OCI-LY7 (cell line): ENCODE measurements at regions not wholly inside any gene's neighbourhood (a gene's known extent, or its start where the extent isn't known, plus 50 kb on each side); places are given as distances from the start of the nearest gene placed in this dataset.

Experiments
- EZH2phosphoT487 ChIP-seq: fragments of 200-600 bp; sonication (generic); IDR thresholded peaks from 2 replicates; pipeline ENCODE4 v1.6.1; 2018; ENCODE audit warnings: low read depth, borderline replicate concordance, mild to moderate bottlenecking, mixed run types, antibody characterized with exemption, low read length, moderate library complexity, mixed read lengths
- TF ChIP-seq, protein P1 (sequence below): fragments of 200-600 bp; sonication (generic); conservative IDR thresholded peaks from 2 replicates; pipeline ENCODE4 v1.5.1; 2014; ENCODE audit warnings: mild to moderate bottlenecking, antibody characterized with exemption, low read length, moderate library complexity, mixed read lengths

DNA sequence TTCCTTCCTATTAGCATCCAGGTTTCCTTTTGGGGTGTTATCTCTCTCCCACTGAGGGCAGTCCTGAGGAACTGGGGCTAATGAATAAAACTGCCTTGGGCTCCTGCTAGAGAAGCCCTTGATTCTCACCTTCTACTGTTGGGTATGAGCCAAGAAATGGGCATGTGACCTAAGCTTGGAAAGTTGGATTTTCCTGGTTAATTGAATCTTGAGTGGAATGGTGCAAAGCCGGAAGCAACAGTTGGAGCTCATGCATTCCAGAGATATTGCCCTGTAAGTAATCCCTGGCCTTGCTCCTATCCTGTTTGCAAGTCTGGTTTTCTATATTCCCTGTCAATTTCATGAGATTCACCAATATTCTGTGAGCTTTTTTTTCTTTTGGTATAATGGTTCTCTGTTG is 158.5 kb upstream of the ELL2 start:
- TF ChIP-seq, protein P1, sequence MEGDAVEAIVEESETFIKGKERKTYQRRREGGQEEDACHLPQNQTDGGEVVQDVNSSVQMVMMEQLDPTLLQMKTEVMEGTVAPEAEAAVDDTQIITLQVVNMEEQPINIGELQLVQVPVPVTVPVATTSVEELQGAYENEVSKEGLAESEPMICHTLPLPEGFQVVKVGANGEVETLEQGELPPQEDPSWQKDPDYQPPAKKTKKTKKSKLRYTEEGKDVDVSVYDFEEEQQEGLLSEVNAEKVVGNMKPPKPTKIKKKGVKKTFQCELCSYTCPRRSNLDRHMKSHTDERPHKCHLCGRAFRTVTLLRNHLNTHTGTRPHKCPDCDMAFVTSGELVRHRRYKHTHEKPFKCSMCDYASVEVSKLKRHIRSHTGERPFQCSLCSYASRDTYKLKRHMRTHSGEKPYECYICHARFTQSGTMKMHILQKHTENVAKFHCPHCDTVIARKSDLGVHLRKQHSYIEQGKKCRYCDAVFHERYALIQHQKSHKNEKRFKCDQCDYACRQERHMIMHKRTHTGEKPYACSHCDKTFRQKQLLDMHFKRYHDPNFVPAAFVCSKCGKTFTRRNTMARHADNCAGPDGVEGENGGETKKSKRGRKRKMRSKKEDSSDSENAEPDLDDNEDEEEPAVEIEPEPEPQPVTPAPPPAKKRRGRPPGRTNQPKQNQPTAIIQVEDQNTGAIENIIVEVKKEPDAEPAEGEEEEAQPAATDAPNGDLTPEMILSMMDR = no peak
- TF ChIP-seq EZH2phosphoT487 = no peak
